GM19328 (cell line): ENCODE measurements at regions not wholly inside any gene's neighbourhood (a gene's known extent, or its start where the extent isn't known, plus 50 kb on each side); places are given as distances from the start of the nearest gene placed in this dataset.
"Not testable (repeated sequence)": the region's sequence is repeated elsewhere in the genome, so short reads cannot be mapped to it uniquely, and the experiment has no call there.

ENCODE experiments used
- ATAC-seq: cut with Tn5 transposase; IDR thresholded peaks from one replicate; pipeline ENCODE4 v1.9.1; 2021; ENCODE audit warnings: mild to moderate bottlenecking, moderate library complexity; ENCODE audit not compliant: unreplicated experiment

DNA sequence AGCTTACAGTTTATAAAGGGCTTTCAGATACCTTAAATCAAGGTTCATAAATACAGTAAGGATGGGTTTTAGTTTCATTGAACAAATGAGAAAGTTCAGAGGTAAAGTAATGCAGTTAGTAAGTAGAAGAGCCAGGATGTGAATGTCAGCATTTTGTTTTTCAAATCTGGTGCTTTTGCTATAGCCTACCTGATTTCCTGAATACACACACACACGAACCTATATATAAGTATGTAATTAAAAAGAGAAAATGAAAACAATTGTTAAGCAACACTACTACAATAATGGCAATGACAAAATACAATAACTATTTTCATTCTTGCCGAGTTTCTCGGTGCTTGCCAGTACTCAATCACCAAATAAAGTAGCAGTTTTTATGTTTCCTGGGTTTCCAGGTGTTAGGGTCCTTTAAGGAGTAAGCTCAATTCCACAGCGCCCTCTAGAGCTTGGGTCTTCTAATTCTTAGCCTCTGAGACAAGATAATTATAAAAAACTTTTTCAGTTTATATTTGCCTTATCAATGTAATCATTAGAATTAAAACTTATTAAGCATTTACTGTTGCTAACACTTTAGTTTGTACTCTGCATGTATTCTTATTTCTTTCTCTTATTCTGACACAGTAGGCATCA, 512.9 kb upstream of the ACVR2A start:
- no peak for ATAC-seq

DNA sequence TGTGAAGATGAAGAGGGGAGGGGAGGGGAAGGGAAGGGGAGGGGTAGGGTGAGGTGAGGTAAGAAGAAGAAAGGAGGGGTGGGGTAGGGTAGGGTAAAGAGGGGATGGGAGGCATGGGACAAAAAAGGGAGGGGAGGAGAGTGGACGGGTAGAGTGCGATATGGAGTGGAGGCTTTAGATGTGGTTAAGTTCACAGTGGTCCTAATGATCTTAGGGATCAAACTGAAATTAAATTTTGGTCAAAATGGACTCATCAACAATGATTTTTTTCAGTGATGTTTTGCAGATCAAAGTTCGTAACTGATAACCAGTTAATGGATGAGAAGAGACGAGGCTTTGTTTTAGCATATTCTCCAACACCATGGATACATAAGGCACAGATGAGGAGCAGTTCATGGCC, 513.9 kb upstream of the ACVR2A start:
- ATAC-seq, result no peak

DNA sequence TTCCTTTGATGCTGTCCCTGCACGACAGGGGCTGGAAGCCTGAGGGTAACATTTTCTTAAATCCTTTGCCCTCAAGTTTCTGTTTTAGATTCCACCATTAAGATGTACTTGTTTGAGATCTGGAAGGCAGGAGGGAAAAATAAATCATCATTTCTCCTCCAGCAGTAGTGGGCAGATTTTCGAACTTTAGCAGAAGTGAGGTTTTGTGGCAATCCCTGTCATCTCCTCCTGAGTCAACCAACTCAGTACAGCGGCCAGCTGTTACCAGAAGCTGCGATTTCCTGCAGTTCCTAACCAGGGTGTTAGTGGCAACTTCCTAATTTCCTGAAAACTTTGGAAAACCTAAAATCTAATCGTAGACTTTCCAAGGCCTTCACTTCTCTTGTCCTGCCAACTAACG, 517.2 kb upstream of the ACVR2A start:
- peak; percentile 54 for ATAC-seq

DNA sequence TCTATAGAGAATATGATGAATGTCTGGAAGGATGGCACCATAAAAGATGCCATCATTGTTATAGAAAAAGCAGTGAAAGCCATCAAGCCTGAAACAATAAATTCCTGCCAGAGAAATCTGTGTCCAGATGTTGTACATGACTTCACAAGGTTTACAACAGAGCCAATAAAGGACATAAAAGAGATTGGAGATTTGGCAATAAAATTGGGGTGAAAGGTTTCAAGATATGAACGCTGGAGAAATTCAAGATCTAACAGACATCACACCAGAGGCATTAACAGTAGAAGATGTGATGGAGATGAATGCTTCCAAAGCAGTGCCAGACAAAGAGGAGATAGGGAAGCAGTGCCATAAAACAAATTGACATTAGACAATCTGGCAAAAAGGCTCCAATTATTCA, 518.8 kb upstream of the ACVR2A start:
- no peak for ATAC-seq

DNA sequence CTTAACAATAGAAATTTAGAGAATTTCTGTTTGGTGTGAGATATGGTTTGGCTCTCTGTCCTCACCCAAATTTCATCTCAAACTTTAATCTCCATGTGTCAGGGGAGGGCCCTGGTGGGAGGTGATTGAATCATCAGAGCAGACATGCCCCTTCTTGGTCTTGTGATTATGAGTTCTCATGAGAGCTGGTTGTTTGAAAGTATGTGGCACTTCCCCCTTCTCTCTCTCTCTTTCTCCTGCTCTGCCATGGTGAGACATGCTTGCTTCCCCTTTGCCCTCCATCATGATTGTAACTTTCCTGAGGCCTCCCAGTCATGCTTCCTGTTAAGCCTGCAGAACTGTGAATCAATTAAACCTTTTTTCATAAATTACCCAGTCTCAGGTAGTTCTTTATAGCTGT, 524.7 kb upstream of the ACVR2A start:
- ATAC-seq, result no peak

DNA sequence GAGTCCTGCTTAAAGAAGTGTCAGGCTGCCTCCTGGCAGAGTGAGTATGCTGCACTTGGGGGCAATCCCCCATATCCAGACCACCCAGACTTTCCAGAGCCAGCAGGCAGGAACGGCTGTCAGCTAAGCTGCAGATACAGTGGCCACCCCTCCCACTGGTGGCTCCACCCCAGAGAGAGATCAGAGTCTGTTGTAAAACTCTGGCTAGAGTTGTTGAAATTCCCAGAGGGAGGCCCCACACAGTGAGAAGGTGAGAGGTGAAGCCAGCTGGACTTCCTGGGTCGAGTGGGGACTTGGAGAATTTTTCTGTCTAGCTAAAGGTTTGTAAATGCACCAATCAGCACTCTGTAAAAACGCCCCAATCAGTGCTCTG, 533.8 kb upstream of the ACVR2A start:
- ATAC-seq, result no peak

DNA sequence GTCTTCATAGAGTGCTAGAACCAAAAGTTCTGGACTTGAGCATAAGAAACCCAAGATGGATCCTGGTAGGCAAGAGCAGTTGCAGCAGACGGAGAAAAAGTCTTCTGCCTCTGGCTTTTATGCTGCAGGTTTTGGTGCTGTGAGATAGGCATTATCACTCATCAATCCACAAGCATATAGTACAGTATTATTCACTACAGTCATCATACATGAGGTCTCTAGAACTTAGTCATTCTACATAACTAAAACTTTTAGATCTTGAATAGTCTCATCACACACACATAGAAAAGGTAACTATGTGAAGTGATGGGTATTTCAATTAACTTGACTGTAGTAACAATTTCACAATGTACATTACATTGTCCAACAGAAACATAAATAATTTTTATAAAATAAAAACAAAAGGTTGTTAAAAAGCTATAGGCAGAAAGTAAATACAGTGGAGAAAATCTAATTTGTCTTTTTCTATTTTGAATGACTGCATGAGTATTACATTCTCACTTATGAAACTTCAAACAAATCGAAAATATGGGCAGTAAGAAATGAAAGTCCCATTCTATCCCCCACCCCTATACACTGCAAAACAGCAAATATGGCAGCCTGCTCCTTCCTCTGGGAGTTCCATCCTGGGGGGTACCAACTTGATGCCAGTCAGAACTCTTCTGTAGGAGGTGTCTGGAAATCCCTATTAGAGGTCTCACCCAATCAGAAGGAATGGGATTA, 534.3 kb upstream of the ACVR2A start:
- no peak for ATAC-seq

DNA sequence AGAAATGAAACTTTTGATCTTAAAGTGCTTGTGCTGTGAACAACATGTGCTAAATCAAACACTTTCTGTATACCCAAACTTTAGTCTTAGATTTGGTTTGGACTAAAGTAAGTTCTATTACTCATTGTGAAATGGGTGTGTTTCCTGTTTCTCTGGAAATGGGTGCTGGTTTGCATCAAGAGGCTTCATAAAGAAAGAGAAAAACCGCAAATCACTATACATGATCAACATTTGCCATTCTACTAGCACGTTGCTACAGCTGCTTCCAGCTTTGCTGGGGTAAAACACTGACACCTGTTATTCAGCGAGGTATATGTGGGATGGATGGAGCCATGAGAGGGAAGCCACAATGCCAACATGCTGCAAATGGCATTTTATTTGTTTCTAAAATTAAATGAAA, 547.0 kb upstream of the ACVR2A start:
- ATAC-seq, result peak; percentile 94

DNA sequence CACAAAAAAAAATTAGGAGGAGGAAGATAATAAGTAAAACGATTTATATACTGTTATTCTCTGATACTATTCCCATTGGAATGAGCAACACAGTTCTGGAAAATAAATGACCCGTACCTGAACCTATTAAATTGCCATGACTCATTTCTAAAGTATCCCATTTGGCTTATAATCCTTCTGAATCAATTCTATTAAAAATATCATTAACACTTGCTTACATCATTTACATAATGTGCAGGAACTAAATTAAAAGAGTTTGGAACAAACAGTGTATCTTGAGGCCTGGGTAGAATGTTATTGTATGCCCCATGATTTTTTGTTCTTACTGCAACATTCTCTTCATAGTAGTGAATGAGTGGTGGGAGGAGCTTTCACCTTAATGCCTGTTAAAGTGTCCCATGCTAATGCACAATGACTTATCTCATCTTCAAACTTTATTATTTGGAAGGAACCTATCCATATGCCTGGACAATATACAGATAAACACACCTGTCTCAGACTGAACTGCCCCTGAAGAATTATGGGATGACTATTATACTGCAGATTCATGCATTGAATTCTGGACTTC, 549.9 kb upstream of the ACVR2A start:
- no peak for ATAC-seq

DNA sequence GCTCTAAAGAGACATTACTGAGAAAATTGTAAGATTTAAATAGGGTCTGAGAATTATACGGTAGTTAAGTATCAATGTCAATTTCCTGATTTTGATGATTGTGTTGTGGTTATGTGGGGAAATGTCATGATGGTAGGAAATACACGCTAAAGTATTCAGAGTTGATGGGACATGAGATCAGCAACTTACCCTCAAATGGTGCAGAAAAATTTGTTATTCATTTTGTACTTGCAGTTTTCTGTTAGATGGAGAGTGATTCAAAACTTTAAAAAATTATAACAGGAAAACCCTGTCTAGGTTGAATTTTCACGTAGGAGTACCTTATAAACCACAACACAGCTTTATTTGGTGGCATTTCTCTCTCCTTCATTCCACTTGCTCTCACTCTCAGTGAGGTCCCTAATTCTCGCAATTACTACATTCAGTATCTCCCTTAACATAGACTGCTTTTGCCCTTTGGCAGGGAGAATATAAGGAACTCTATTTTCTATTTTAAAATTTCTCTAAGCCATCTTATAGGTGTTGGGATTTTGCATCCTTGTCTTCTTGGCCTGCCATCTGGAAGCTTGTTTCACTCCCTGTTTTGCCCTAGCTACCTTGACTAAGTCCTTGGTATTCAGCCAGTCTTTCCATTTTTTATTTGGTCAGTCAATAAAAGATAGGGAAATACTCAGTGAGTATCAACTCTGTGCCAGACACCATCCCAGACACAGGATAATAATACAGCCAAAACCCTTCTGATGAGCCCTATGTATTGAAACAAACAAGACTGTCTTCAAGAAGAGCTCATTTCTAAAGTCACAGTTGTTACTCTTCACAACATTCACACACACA, 550.6 kb upstream of the ACVR2A start:
- ATAC-seq, result no peak

DNA sequence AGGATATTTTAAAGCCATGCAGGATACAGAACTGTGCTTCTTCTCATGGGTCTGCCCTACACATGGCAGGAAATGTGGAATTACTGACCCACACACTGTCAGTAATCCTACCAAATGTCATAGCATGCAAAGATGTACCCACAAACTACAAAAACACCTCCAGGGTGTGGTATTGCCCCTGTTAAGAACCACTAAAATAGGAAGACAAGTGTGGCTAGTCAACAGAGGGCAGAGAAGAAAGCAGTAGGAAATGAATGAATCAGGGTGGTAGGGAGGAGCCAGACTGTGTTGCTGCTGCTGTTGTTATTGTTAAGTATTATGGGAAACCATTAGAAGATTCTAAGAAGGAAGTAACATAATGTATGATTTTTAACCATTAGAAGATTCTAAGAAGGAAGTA, 556.7 kb upstream of the ACVR2A start:
- ATAC-seq, result no peak

DNA sequence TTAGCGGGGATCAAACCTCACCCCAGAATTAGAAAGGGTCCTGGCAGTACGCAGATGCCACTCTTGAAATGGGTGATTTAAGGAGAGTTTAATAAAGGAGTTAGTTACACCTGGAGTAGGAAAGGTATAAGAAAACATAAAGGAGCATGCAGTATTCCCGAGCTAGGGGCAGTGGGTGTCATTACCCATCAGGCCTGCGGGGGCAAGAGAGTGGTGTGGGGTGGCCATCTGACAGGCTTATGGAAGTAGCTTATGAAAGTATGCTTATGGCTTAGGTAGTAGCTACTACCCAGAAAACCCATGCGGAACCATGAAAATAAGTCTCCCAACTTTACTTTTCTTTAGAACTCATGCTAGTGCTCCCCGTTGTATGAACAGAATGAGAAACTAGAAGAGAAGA, 568.9 kb upstream of the ACVR2A start:
- no peak for ATAC-seq

DNA sequence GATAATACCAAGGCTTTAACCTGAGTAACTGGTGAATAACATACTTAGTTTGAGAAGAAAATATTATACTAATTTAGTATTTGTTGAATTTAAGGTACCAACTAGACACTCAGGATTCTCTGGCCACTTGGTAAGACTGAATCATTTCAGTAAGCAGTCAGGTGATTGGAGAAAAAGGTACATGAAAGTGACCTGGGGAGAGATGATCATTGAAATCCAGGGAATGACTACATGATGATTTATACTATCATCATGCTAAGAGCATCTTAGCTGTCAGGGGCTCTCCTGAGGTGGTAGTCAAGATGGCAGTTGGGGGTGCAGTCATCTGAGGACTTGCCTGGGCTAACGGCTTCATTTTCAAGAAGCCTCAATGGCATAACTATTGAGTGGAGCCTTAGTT, 571.2 kb upstream of the ACVR2A start:
- ATAC-seq, result no peak

DNA sequence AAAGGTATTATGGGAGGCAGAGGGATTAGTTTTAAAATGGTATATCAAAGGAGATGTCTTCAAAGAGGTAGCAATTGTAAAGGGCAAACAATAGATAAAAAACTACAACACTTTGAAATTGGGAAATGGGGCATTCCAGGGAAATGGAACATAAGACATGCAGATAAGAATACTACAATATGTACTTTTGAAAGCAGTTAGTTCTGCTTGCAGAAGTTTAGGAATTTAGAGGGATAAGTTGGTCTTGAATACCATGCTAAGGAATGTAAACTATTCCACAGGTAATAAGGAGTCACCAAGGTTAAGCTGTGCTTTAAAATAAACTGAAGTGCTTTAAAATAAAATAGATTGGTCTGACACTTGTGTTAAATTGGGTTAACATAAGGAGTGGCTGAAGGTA, 571.7 kb upstream of the ACVR2A start:
- ATAC-seq, result no peak

DNA sequence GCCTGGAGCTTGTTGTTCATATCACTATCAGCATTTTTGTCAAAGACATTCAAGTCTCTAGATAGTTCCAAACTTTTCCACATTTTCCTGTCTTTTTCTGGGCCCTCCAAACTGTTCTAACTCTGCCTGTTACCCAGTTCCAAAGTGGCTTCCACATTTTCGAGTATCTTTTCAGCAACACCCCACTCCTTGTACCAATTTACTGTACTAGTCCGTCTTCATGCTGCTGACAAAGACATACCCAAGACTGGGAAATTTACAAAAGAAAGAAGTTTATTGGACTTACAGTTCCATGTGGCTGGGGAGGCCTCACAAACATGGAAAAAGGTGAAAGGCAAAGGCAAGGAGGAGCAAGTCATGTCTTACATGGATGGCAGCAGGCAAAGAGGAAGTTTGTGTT, 575.2 kb upstream of the ACVR2A start:
- not testable (repeated sequence) for ATAC-seq

DNA sequence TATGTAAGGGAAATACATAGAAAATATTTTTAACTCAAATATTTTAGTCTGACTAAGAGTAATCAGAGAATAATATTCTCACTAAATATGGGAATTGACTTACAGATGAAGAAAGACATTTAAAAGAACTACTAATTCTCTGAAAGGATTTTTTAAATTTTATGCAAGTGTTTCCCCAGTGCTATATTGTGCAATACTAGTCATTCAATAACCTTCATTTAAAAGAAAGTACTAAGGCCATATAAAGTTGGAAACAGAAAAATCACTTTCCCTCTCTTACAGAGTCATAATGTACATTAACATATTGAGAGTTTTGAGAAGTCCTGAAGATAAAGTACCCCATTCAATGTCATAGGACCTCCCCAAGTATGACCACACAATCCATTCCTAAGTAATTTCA, 584.6 kb upstream of the ACVR2A start:
- ATAC-seq, result no peak

DNA sequence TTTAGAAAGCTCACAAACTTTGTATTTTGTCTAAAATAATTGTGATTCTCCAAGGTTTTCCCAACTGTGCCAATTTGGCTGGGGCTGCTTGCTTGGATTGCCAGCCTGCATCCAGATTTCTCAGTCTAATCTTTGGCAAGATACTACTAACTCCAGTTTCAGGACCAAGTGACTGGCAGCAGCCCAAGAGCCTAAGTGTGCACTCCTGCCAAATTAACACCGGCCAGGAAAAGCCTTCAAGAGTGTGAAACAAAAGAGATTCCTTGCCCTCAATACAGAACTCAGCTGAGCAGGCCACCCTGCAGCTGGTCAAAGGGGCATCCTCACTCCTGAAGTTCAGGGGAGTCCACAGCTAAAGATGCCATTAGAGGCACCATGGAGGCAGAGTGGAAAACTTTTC, 589.0 kb upstream of the ACVR2A start:
- no peak for ATAC-seq

DNA sequence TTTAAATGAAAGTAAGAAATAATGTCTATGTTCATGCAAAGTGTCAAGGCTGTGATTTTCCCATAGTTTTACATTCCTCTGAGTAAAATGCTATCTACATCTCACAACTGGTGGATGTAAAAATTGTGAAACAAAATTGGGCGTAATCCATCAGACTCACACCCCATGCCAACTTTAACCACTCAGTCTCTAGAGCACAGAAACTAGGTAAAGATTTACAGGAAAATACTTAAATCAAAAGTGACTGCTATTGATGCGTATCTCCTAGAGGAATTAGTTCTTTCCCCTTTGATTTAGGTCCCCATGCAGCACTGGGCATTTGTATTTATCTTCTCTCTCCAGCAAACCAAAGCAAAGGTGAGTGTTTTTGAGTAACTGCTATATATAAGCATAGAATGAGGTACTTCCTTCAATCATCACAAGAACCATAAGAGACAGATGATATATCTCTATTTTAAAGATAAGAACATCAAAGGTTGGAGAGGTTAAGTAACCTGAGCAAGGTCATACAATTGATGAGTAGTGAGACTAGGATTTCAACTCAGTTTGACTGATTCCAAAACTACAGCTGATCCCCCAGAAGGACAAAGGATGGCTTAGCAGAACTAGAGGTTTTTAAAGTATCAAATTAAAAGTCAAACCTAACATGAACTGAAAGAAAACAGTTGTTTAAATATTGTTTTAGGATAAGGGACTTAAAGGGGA, 594.0 kb upstream of the ACVR2A start:
- no peak for ATAC-seq

DNA sequence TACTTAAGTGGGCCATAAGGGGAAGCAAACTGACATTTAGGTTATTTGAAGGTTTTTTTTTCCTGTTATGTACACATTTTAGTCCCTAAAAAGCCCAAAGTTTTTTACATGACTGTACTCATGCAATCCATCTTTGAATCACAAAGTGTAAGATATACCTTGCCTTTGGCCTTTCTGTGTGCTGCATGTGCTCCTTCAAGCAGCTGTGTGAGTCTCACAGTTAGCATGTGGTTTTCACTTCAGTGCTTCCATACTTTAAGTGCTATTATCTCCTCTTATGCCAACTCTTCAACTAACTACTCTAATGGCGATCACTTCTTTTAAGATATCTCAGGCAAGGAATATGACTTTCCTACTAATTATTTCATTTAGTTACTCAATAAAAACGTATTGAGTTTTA, 597.1 kb upstream of the ACVR2A start:
- no peak for ATAC-seq

DNA sequence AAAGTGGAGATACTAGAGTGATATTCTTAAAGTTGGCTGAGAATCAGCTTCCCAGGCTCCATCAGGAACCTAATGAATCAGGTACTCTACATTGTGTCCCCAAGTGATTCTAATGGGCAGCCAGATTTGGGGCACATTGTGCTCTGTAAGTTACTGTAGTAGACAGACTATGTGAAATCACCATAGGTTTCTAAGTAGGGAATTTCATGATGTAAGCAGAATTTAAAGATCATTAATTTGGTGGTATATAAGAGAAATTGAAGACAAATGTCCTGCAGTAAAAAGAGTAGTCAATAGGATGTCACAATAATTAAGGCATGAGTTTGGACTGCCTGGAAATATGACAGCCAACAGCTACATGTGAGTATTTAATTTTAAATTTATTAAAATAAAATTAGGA, 602.4 kb upstream of the ACVR2A start:
- ATAC-seq, result no peak

DNA sequence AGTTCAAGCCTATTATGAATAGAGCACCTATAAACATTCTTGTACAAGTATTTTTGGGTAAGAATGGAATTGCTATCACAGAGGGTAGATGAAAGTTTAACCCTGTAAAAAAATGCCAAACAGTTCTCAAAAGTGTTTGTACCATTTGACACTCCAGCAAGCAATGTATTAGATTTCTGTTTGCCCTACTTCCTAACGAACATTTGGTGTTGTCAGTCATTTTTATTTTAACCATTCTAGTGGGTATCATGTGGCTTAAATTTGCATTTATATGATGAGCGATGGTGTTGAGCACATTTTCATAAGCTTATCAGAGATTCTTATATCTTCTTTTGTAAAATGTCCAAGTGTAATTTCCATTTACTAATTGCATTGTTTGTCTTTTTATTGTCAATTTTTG, 608.2 kb upstream of the ACVR2A start:
- ATAC-seq, result no peak
